SU-DHL-6 (cell line): ENCODE measurements at regions not wholly inside any gene's neighbourhood (a gene's known extent, or its start where the extent isn't known, plus 50 kb on each side); places are given as distances from the start of the nearest gene placed in this dataset.

Experiments
- EZH2phosphoT487 ChIP-seq: fragments of 200-600 bp; sonication (generic), shearing (Covaris generic); conservative IDR thresholded peaks from 2 replicates; pipeline ENCODE4 v1.6.1; 2018; ENCODE audit warnings: mild to moderate bottlenecking, antibody characterized with exemption, low read length, moderate library complexity, mixed read lengths
- TF ChIP-seq, protein P1 (sequence below): fragments of 200-600 bp; sonication (generic); IDR thresholded peaks from one replicate; pipeline ENCODE4 v1.5.1; 2017; ENCODE audit warnings: antibody characterized with exemption, mild to moderate bottlenecking, low read length, moderate library complexity; ENCODE audit not compliant: insufficient read depth, poor library complexity, severe bottlenecking

DNA sequence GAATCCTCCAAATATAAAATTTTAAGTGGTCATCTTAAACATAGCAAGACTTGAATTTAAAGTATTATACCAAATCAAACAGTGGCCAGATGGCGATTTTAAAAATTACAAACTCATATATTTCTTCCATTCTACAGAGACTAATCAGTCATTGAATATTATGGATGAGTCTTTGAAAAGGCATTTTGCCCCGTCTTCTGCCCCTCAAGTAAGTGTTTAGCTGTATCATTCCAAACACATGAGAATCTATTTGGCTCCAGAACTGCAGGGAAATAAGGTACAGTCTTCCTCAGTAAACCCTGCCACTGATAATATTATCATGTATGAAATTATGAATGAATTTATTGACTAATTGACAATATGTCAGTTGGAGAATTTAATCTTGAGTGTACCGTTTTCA is 191.0 kb downstream of the SLC7A11 start:
- TF ChIP-seq, protein P1, sequence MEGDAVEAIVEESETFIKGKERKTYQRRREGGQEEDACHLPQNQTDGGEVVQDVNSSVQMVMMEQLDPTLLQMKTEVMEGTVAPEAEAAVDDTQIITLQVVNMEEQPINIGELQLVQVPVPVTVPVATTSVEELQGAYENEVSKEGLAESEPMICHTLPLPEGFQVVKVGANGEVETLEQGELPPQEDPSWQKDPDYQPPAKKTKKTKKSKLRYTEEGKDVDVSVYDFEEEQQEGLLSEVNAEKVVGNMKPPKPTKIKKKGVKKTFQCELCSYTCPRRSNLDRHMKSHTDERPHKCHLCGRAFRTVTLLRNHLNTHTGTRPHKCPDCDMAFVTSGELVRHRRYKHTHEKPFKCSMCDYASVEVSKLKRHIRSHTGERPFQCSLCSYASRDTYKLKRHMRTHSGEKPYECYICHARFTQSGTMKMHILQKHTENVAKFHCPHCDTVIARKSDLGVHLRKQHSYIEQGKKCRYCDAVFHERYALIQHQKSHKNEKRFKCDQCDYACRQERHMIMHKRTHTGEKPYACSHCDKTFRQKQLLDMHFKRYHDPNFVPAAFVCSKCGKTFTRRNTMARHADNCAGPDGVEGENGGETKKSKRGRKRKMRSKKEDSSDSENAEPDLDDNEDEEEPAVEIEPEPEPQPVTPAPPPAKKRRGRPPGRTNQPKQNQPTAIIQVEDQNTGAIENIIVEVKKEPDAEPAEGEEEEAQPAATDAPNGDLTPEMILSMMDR: no peak
- TF ChIP-seq EZH2phosphoT487: no peak
